ENCODE measurements at regions not wholly inside any gene's neighbourhood (a gene's known extent, or its start where the extent isn't known, plus 50 kb on each side); places are given as distances from the start of the nearest gene placed in this dataset.

- no peak for TF ChIP-seq POLR2A (IDR thresholded peaks at IDR 0.05)
- TF ChIP-seq CTCF (IDR thresholded peaks at IDR 0.05), result no peak
Observed at GRCh38 chr2:145029873-145030272, 510.0 kb upstream of the ZEB2 start.
